Ovary (tissue), 7 donors: ENCODE measurements at regions not wholly inside any gene's neighbourhood (a gene's known extent, or its start where the extent isn't known, plus 50 kb on each side); places are given as distances from the start of the nearest gene placed in this dataset.

Source experiments
- DNase-seq, 5 donors: peaks; one replicate each; pipeline ENCODE4 v3.0.0-alpha.2; 2019 to 2020
- H3K27ac ChIP-seq, 2 donors: fragments of 200-600 bp; one replicate each; pipeline versions ENCODE4 v1.5.1 to v1.8.0; 2019 to 2022
- H3K27me3 ChIP-seq: fragments of 200-600 bp; one replicate; pipeline ENCODE4 v1.8.0; 2022
- H3K36me3 ChIP-seq: fragments of 200-600 bp; sonication (generic); one replicate; pipeline ENCODE4 v1.5.1; 2019
- H3K4me1 ChIP-seq: one replicate; pipeline ENCODE4 v1.8.1; 2013; ENCODE audit warnings: mild to moderate bottlenecking, moderate library complexity; ENCODE audit not compliant: insufficient read depth
- H3K4me3 ChIP-seq: fragments of 200-600 bp; sonication (generic); one replicate; pipeline ENCODE4 v1.5.1; 2017
- H3K9me3 ChIP-seq, 2 donors: fragments of 200-600 bp in 1 of 2; sonication (generic) in 1 of 2; one replicate each; pipeline versions ENCODE4 v1.5.1 to v1.8.1; 2013 to 2019; ENCODE audit warnings: mild to moderate bottlenecking in 1 of 2, moderate library complexity in 1 of 2
- CTCF ChIP-seq, 3 donors: fragments of 450-650 bp in 2 of 3; fragments of 200-600 bp in 1 of 3; IDR thresholded peaks; one replicate each; pipeline versions ENCODE4 v1.5.1 to v1.8.0; 2016 to 2022; ENCODE audit warnings: antibody characterized with exemption in 3 of 3, mild to moderate bottlenecking in 1 of 3
- EP300 ChIP-seq: sonication (generic); formaldehyde crosslinking; IDR thresholded peaks from one replicate; pipeline ENCODE4 v1.6.1; 2017; ENCODE audit warnings: antibody characterized with exemption
- POLR2A ChIP-seq: fragments of 450-650 bp; IDR thresholded peaks from one replicate; pipeline ENCODE4 v1.6.1; 2017; ENCODE audit warnings: antibody characterized with exemption, mild to moderate bottlenecking, moderate library complexity
- WGBS, 3 donors: extraction: QIAGEN DNeasy Blood & Tissue Kit in 1 of 3; methylation state at CpG; one replicate each; pipeline versions ENCODE4 v1.1.5 to v1.1.7; 2013 to 2017; 5-methylcytosine and 5-hydroxymethylcytosine counted together
- intact Hi-C, 4 donors: fragments of 100-400 bp; cut with DNase I; formaldehyde crosslinking; loops; one replicate each; pipeline versions ENCODE4 v1.11.0 to v1.15.1; 2022 to 2023
- donor health status: DM: no; HTN: no; CAD: no; lungs with moderate emphysema.
- donor health status: DM: no; HTN: no; CAD: no.
- donor health status: Bipolar disorder and iron deficiency.
- donor health status: DM: no; HTN: no; CAD: no.
- donor health status: DM: yes; HTN: yes; CAD: no.

- 23 to 41% (median 25%) methylated on average over 4 of the region's 4 CpGs for WGBS, 3 donors
Observed at GRCh38 chr12:114141921-114142564, 175.9 kb upstream of the RBM19 start.

GRCh38 chr12:114140576-114140975 is 174.5 kb upstream of the RBM19 start:
- Histone ChIP-seq H3K27ac (no peak overlapping the region), H3K4me3 (no peak overlapping the region), H3K4me1 (no peaks in the 10 kb centered on the region), H3K27me3 (no peaks in the 10 kb centered on the region), H3K36me3 (no peaks in the 10 kb centered on the region), H3K9me3 (no peaks in the 10 kb centered on the region)
- TF ChIP-seq EP300 (no peak), POLR2A (no peak), CTCF (IDR thresholded peaks at IDR 0.05) (no peak)
- DNase-seq: no peak
- intact Hi-C loops: no loop called here

More at GRCh38 chr12:114141921-114142564, 175.9 kb upstream of the RBM19 start:
- Histone ChIP-seq H3K27me3 (no peaks in the 10 kb centered on the region), H3K9me3 (no peaks in the 10 kb centered on the region), H3K4me3 (no peak overlapping the region), H3K4me1 (no peaks in the 10 kb centered on the region), H3K36me3 (no peaks in the 10 kb centered on the region), H3K27ac (no peak overlapping the region)
- intact Hi-C loops: no loop called here
- DNase-seq: no peak
- no peak for TF ChIP-seq POLR2A

GRCh38 chr12:114136631-114137030 is 170.5 kb upstream of the RBM19 start:
- no peaks in the 10 kb centered on the region for H3K4me1 ChIP-seq
- no peaks in the 10 kb centered on the region for H3K9me3 ChIP-seq
- DNase-seq: no peak
- H3K36me3 ChIP-seq: no peaks in the 10 kb centered on the region
- 51 to 63% (median 55%) methylated on average over 3 of the region's 3 CpGs for WGBS, 3 donors
- intact Hi-C loops: no loop called here
- no peak overlapping the region for H3K27ac ChIP-seq
- no peak for TF ChIP-seq EP300
- TF ChIP-seq POLR2A: no peak
- no peak for TF ChIP-seq CTCF (IDR thresholded peaks at IDR 0.05)
- no peaks in the 10 kb centered on the region for H3K27me3 ChIP-seq
- no peak overlapping the region for H3K4me3 ChIP-seq

- H3K4me1 ChIP-seq: no peaks in the 10 kb centered on the region
- TF ChIP-seq EP300 (no peak), CTCF (IDR thresholded peaks at IDR 0.05) (no peak)
- no peaks in the 10 kb centered on the region for H3K27me3 ChIP-seq
- WGBS, 3 donors: 60 to 73% (median 61%) methylated on average over 3 of the region's 3 CpGs
- H3K36me3 ChIP-seq: no peaks in the 10 kb centered on the region
- no peak overlapping the region for H3K4me3 ChIP-seq
- no peak for DNase-seq
- H3K27ac ChIP-seq: no peak overlapping the region
- no peaks in the 10 kb centered on the region for H3K9me3 ChIP-seq
- intact Hi-C loops: no loop called here
Observed at GRCh38 chr12:114134922-114135321, 168.8 kb upstream of the RBM19 start.

- WGBS, 3 donors: 25 to 33% (median 27%) methylated on average over 2 of the region's 2 CpGs
- Histone ChIP-seq H3K27me3 (no peaks in the 10 kb centered on the region), H3K36me3 (no peaks in the 10 kb centered on the region), H3K27ac (no peak overlapping the region), H3K4me3 (no peak overlapping the region), H3K4me1 (no peaks in the 10 kb centered on the region), H3K9me3 (no peaks in the 10 kb centered on the region)
- no peak for DNase-seq
- intact Hi-C loops: no loop called here
- TF ChIP-seq POLR2A (no peak), CTCF (IDR thresholded peaks at IDR 0.05) (no peak), EP300 (no peak)
Observed at GRCh38 chr12:114131824-114132223, 165.7 kb upstream of the RBM19 start.
